IPS-NIHi7 (cell line): ENCODE measurements at regions not wholly inside any gene's neighbourhood (a gene's known extent, or its start where the extent isn't known, plus 50 kb on each side); places are given as distances from the start of the nearest gene placed in this dataset.

Experiments used
- DNase-seq: peaks from one replicate; pipeline ENCODE4 v3.0.0; 2012; ENCODE audit warnings: mixed read lengths; ENCODE audit errors: extremely low spot score

GRCh38 chr6:152905551-152906299 lies 77.1 kb downstream of the FBXO5 start:
- no peak for DNase-seq

GRCh38 chr6:152909241-152909640 lies 73.6 kb downstream of the FBXO5 start:
- no peak for DNase-seq

- DNase-seq = no peak
These were observed 66.8 kb downstream of the FBXO5 start for GRCh38 chr6:152916035-152916434.

GRCh38 chr6:152918991-152919390 lies 63.9 kb downstream of the FBXO5 start:
- DNase-seq = no peak

GRCh38 chr6:152920016-152920415 lies 62.8 kb downstream of the FBXO5 start:
- DNase-seq = no peak
